Lower lobe of right lung (tissue), 2 donors: ENCODE measurements at regions not wholly inside any gene's neighbourhood (a gene's known extent, or its start where the extent isn't known, plus 50 kb on each side); places are given as distances from the start of the nearest gene placed in this dataset.

Experiments used
- ATAC-seq, 2 donors: fragments of 200-7000 bp; cut with Tn5 transposase; one replicate each; pipeline ENCODE4 v1.9.1; 2020 to 2022; ENCODE audit warnings: mild to moderate bottlenecking in 2 of 2, moderate library complexity in 2 of 2
- DNase-seq: peaks from one replicate; pipeline ENCODE4 v3.0.0-alpha.2; 2020
- H3K27ac ChIP-seq: fragments of 200-600 bp; one replicate; pipeline ENCODE4 v1.8.0; 2022
- H3K27me3 ChIP-seq: fragments of 200-600 bp; one replicate; pipeline ENCODE4 v1.8.0; 2022; ENCODE audit warnings: low read depth
- H3K36me3 ChIP-seq: fragments of 200-600 bp; one replicate; pipeline ENCODE4 v1.8.0; 2022; ENCODE audit warnings: mild to moderate bottlenecking
- H3K4me1 ChIP-seq: fragments of 200-600 bp; one replicate; pipeline ENCODE4 v1.8.0; 2022
- H3K4me3 ChIP-seq: fragments of 200-600 bp; one replicate; pipeline ENCODE4 v1.8.0; 2022; ENCODE audit warnings: mild to moderate bottlenecking
- H3K9me3 ChIP-seq: fragments of 200-600 bp; one replicate; pipeline ENCODE4 v1.8.0; 2022
- intact Hi-C: fragments of 100-400 bp; cut with DNase I; formaldehyde crosslinking; loops from one replicate; pipeline ENCODE4 v1.11.0; 2022
- TF ChIP-seq, protein P1 (sequence below): fragments of 200-600 bp; IDR thresholded peaks from one replicate; pipeline ENCODE4 v1.8.0; 2022; ENCODE audit warnings: antibody characterized with exemption, mild to moderate bottlenecking
- donor health status: DM: no; HTN: yes; CAD: no; lungs with severe emphysema.

DNA sequence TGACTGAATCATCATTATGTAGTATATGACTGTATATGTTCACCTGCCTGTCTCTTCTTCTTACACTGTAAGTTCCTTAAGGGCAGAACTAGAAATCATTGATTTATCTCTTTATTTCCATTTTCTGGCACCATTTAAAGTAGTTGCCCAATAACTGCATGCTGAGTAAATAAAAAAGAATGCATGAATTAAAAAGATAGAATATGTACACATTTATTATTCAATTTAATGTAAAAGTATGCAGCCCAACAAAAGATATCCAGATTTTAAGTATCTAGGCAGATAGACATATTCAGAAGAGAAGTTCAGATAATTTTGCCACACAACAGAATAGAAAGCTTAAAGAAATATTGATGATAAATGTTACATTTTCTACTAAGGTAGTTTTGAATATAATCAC, 1244.6 kb upstream of the ADGRL4 start:
- no peaks in the 10 kb centered on the region for H3K4me1 ChIP-seq
- TF ChIP-seq, protein P1, sequence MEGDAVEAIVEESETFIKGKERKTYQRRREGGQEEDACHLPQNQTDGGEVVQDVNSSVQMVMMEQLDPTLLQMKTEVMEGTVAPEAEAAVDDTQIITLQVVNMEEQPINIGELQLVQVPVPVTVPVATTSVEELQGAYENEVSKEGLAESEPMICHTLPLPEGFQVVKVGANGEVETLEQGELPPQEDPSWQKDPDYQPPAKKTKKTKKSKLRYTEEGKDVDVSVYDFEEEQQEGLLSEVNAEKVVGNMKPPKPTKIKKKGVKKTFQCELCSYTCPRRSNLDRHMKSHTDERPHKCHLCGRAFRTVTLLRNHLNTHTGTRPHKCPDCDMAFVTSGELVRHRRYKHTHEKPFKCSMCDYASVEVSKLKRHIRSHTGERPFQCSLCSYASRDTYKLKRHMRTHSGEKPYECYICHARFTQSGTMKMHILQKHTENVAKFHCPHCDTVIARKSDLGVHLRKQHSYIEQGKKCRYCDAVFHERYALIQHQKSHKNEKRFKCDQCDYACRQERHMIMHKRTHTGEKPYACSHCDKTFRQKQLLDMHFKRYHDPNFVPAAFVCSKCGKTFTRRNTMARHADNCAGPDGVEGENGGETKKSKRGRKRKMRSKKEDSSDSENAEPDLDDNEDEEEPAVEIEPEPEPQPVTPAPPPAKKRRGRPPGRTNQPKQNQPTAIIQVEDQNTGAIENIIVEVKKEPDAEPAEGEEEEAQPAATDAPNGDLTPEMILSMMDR, result no peak
- DNase-seq (no peak), ATAC-seq (no peak)
- H3K27ac ChIP-seq, result no peak overlapping the region
- intact Hi-C loops, result no loop called here
- H3K4me3 ChIP-seq, result no peak overlapping the region
- H3K36me3 ChIP-seq, result no peaks in the 10 kb centered on the region
- peaks cover 5% of the 10 kb centered on the region for H3K9me3 ChIP-seq
- no peaks in the 10 kb centered on the region for H3K27me3 ChIP-seq

DNA sequence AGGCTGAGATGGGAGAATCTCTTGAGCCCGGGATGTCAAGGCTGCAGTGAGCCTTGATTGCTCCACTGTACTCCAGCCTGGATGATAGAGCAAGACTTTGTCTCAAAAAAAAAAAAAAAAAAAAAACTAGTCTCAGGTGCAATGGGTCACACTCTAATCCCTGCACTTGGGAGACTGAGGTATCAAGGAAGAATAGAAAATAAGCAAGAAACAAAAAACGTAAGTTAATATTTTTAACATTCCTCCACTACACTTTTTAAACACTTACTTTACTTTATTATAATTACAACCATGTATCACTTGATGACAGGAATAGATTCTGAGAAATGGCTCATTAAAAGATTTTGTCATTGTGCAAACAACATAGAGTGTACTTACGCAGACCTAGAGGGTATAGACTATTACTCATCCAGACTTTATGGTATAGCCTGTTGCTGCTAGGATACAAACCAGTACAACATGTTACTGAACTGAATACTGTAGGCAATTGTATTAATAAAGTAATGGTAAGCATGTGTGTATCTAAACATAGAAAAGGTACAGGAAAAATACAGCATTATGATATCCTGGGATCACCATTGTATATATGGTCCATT, 1244.1 kb upstream of the ADGRL4 start:
- Histone ChIP-seq H3K4me3 (no peak overlapping the region), H3K4me1 (no peaks in the 10 kb centered on the region), H3K27me3 (no peaks in the 10 kb centered on the region), H3K9me3 (peaks cover 5% of the 10 kb centered on the region), H3K36me3 (no peaks in the 10 kb centered on the region), H3K27ac (no peak overlapping the region)
- TF ChIP-seq, protein P1, result no peak
- ATAC-seq (no peak), DNase-seq (no peak)
- intact Hi-C loops, result no loop called here

DNA sequence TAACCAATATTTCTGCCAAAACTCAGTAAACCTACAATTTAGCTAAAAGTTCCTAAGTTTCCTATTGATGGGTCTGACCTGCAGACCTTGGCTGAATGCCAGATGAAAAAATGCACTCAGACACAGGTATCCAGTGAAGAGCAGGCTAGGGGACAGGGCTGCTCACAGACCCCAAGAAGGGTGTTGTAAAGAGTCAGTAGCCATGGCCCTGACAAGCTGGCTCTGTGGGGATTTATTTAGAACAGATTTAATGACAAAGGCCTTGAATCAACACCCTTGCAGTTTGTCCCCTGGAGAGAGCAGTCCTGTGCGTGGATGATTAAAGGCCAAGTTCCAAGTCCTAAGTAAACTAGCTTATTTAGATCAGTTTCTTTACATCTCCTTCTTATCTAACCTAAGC, 1243.2 kb upstream of the ADGRL4 start:
- Histone ChIP-seq H3K4me3 (no peak overlapping the region), H3K27me3 (no peaks in the 10 kb centered on the region), H3K36me3 (no peaks in the 10 kb centered on the region), H3K9me3 (peaks cover 5% of the 10 kb centered on the region), H3K27ac (no peak overlapping the region), H3K4me1 (no peaks in the 10 kb centered on the region)
- DNase-seq (no peak), ATAC-seq (no peak)
- intact Hi-C loops, result no loop called here
- TF ChIP-seq, protein P1, result no peak

DNA sequence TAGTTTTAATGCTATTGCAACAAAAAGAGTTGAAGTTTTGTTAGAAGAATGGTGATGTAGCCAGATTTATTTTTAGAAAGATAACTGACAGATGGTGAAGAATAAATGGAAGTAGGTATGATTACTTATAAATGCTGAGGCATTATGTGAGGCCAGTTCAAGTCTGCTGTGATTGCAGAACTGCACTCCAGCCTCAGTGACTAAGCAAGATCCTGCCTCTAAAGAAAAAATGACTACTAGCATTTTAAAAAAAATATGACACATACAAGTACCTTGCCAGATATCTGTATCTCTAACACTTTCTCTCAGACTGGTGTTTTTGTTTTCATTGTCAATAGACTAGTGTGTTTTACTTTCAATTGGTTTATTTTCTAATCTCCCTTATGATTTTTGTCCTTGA, 1242.4 kb upstream of the ADGRL4 start:
- Histone ChIP-seq H3K27me3 (no peaks in the 10 kb centered on the region), H3K27ac (no peak overlapping the region), H3K4me1 (no peaks in the 10 kb centered on the region), H3K36me3 (no peaks in the 10 kb centered on the region), H3K9me3 (peaks cover 5% of the 10 kb centered on the region), H3K4me3 (no peak overlapping the region)
- TF ChIP-seq, protein P1, result no peak
- intact Hi-C loops, result no loop called here
- DNase-seq, result no peak
- no peak for ATAC-seq

DNA sequence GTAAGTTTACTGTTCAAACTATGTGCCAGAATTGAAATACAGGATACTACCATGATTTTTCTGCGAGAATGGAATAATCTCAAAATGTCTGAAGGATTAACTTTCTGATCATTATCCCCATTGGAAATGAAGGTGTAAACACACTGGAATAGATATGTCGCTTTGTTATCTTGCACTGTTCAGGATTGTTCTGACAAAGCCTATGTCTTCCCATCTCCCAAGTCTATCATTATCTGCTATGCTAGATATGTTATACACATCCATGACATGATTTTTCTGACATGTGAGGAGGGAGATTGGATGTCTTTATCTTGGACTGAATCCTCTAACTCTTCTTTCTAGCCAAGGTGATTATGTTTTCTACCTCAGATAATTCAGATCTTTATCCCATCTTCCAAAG, 1239.3 kb upstream of the ADGRL4 start:
- H3K36me3 ChIP-seq, result no peaks in the 10 kb centered on the region
- H3K4me1 ChIP-seq, result no peaks in the 10 kb centered on the region
- ATAC-seq (no peak), DNase-seq (no peak)
- no peak overlapping the region for H3K4me3 ChIP-seq
- no peak overlapping the region for H3K27ac ChIP-seq
- peaks cover 5% of the 10 kb centered on the region for H3K9me3 ChIP-seq
- intact Hi-C loops, result no loop called here
- TF ChIP-seq, protein P1, result no peak
- H3K27me3 ChIP-seq, result no peaks in the 10 kb centered on the region

DNA sequence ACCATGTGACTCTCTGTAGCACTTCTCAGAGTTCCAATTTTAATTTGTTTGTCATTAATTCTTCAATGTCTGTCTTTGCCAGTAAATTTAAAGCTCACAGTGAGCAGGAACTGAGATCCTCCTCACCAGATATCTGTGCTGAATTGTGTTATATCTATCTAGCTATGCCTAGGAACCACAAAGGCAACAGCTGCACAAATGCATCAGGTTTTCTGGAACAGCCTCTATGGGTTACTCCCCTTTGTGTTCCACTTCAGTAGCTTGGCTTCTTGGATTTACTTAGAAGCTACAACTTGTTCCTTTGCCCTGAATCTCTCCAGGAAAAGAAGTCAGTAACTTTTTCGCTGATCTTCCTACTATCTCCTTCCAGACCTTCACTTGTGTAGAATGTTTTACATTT, 1237.8 kb upstream of the ADGRL4 start:
- Histone ChIP-seq H3K4me1 (no peaks in the 10 kb centered on the region), H3K27ac (no peak overlapping the region), H3K36me3 (no peaks in the 10 kb centered on the region), H3K4me3 (no peak overlapping the region), H3K9me3 (peaks cover 4% of the 10 kb centered on the region), H3K27me3 (no peaks in the 10 kb centered on the region)
- no peak for DNase-seq
- intact Hi-C loops, result no loop called here
- TF ChIP-seq, protein P1, result no peak
- ATAC-seq, result no peak
